NT2/D1 (cell line): ENCODE measurements at regions not wholly inside any gene's neighbourhood (a gene's known extent, or its start where the extent isn't known, plus 50 kb on each side); places are given as distances from the start of the nearest gene placed in this dataset.

ENCODE experiments used
- SUZ12 ChIP-seq: IDR thresholded peaks from 2 replicates; pipeline ENCODE4 v1.6.1; 2011; ENCODE audit not compliant: insufficient read length, insufficient read depth; ENCODE audit errors: extremely low read depth
- YY1 ChIP-seq: IDR thresholded peaks from 2 replicates; pipeline ENCODE4 v1.6.1; 2011; ENCODE audit not compliant: insufficient read length, insufficient read depth
- ZNF274 ChIP-seq: IDR thresholded peaks from 2 replicates; pipeline ENCODE4 v1.6.1; 2011; ENCODE audit warnings: mild to moderate bottlenecking, low read depth, low read length

GRCh38 chr2:217207699-217208010, 347.8 kb upstream of the TNP1 start:
- TF ChIP-seq SUZ12 (no peak), ZNF274 (no peak), YY1 (no peak)
